IMR-90 (cell line): ENCODE measurements at regions not wholly inside any gene's neighbourhood (a gene's known extent, or its start where the extent isn't known, plus 50 kb on each side); places are given as distances from the start of the nearest gene placed in this dataset.

Experiments used
- ATAC-seq: fragments of 200-7000 bp; cut with Tn5 transposase; 2 replicates; pipeline ENCODE4 v1.9.1; 2020; ENCODE audit warnings: low read depth, mild to moderate bottlenecking, moderate library complexity
- BruUV-seq: library from RNA; stranded (reverse); fragments of 400-500 nt; replicated peaks from 2 replicates; lab custom pipeline; 2021; lab: Mats Ljungman, UMichigan
- CTCF ChIA-PET: fragments of 300-600 bp; formaldehyde crosslinking; extraction: SDS; loops from one replicate; lab custom pipeline; 2021; ENCODE audit warnings: antibody characterized with exemption; lab: Yijun Ruan, JAX
- POLR2A ChIA-PET: fragments of 300-600 bp; sonication (Branson Sonifier 250); formaldehyde crosslinking; loops from one replicate; lab custom pipeline; 2022; ENCODE audit warnings: antibody characterized with exemption; ENCODE audit not compliant: unreplicated experiment; lab: Charles Lee
- DNase-seq: peaks from one replicate; pipeline ENCODE4 v3.0.0; 2013
- H2AFZ ChIP-seq: replicated peaks from 2 replicates; pipeline ENCODE3; 2013; ENCODE audit warnings: low read length, mild to moderate bottlenecking; ENCODE audit not compliant: poor library complexity
- H2AK5ac ChIP-seq: 2 replicates; pipeline ENCODE4 v1.6.1; 2013; ENCODE audit warnings: low read depth, low read length, inconsistent platforms
- H2AK9ac ChIP-seq: replicated peaks from 2 replicates; pipeline ENCODE3; 2013; ENCODE audit warnings: mild to moderate bottlenecking, low read depth, low read length, moderate library complexity; ENCODE audit not compliant: poor library complexity
- H2BK120ac ChIP-seq: 2 replicates; pipeline ENCODE4 v1.6.1; 2013; ENCODE audit warnings: low read depth, low read length, inconsistent platforms
- H2BK15ac ChIP-seq: 3 replicates; pipeline ENCODE4 v1.6.1; 2013; ENCODE audit warnings: low read depth, low read length, inconsistent platforms
- H2BK20ac ChIP-seq: 2 replicates; pipeline ENCODE4 v1.6.1; 2013; ENCODE audit warnings: low read depth, mild to moderate bottlenecking, inconsistent platforms, low read length, moderate library complexity
- H2BK5ac ChIP-seq: 2 replicates; pipeline ENCODE4 v1.6.1; 2013; ENCODE audit warnings: mild to moderate bottlenecking, low read depth, low read length, inconsistent platforms; ENCODE audit not compliant: poor library complexity, severe bottlenecking
- H3K14ac ChIP-seq: replicated peaks from 2 replicates; pipeline ENCODE4 v1.6.1; 2013; ENCODE audit warnings: low read depth, low read length, inconsistent platforms
- H3K18ac ChIP-seq: 2 replicates; pipeline ENCODE4 v1.6.1; 2013; ENCODE audit warnings: low read depth, low read length, control low read depth
- H3K23ac ChIP-seq: 2 replicates; pipeline ENCODE4 v1.6.1; 2013; ENCODE audit warnings: low read depth, low read length, inconsistent platforms
- H3K27ac ChIP-seq: 2 replicates; pipeline ENCODE4 v1.5.1; 2013; ENCODE audit warnings: mild to moderate bottlenecking, control low read depth, low read length; ENCODE audit not compliant: insufficient read depth
- H3K27me3 ChIP-seq: 2 replicates; pipeline ENCODE4 v1.6.1; 2013; ENCODE audit warnings: low read length; ENCODE audit not compliant: control insufficient read depth, insufficient read depth
- H3K36me3 ChIP-seq: 2 replicates; pipeline ENCODE4 v1.6.1; 2013; ENCODE audit warnings: low read length, mixed read lengths; ENCODE audit not compliant: control insufficient read depth, insufficient read depth
- H3K4ac ChIP-seq: 2 replicates; pipeline ENCODE4 v1.6.1; 2013; ENCODE audit warnings: low read depth, low read length, inconsistent platforms
- H3K4me1 ChIP-seq: 2 replicates; pipeline ENCODE4 v1.6.1; 2013; ENCODE audit warnings: low read length, mixed read lengths; ENCODE audit not compliant: control insufficient read depth, insufficient read depth
- H3K4me2 ChIP-seq: 2 replicates; pipeline ENCODE4 v1.6.1; 2013; ENCODE audit warnings: low read depth, mild to moderate bottlenecking, control low read depth, low read length, moderate library complexity
- H3K4me3 ChIP-seq: 2 replicates; pipeline ENCODE4 v1.5.1; 2013; ENCODE audit warnings: low read depth, mild to moderate bottlenecking, control low read depth, low read length, moderate library complexity; ENCODE audit not compliant: insufficient read depth
- H3K56ac ChIP-seq: 2 replicates; pipeline ENCODE4 v1.6.1; 2013; ENCODE audit warnings: low read length, inconsistent platforms; ENCODE audit not compliant: insufficient read depth; ENCODE audit errors: extremely low read depth
- H3K79me1 ChIP-seq, 2 experiments: 2 replicates each; pipeline ENCODE4 v1.6.1; 2013; ENCODE audit warnings: low read length in 2 of 2, inconsistent platforms in 1 of 2, low read depth in 1 of 2
- H3K9ac ChIP-seq: 2 replicates; pipeline ENCODE4 v1.6.1; 2013; ENCODE audit warnings: low read depth, low read length, control low read depth
- H3K9me1 ChIP-seq: 2 replicates; pipeline ENCODE4 v1.6.1; 2013; ENCODE audit warnings: low read length, inconsistent platforms; ENCODE audit not compliant: insufficient read depth
- H3K9me3 ChIP-seq: 2 replicates; pipeline ENCODE4 v1.6.1; 2013; ENCODE audit warnings: low read length; ENCODE audit not compliant: control insufficient read depth, insufficient read depth
- H4K20me1 ChIP-seq: 2 replicates; pipeline ENCODE4 v1.6.1; 2013; ENCODE audit warnings: low read length, inconsistent platforms; ENCODE audit not compliant: insufficient read depth
- H4K5ac ChIP-seq: 2 replicates; pipeline ENCODE4 v1.6.1; 2013; ENCODE audit warnings: mild to moderate bottlenecking, low read depth, low read length, control low read depth
- H4K8ac ChIP-seq, 2 experiments: 2 replicates each; pipeline ENCODE4 v1.6.1; 2013; ENCODE audit warnings: low read depth in 2 of 2, low read length in 2 of 2, control low read depth in 1 of 2, inconsistent platforms in 1 of 2
- H4K91ac ChIP-seq: 2 replicates; pipeline ENCODE4 v1.6.1; 2013; ENCODE audit warnings: low read depth, low read length, inconsistent platforms; ENCODE audit not compliant: insufficient read depth
- BHLHE40 ChIP-seq: fragments of 150-350 bp; IDR thresholded peaks from 2 replicates; pipeline ENCODE4 v1.6.1; 2016; ENCODE audit warnings: mild to moderate bottlenecking, low read depth, low read length
- POLR2A ChIP-seq: IDR thresholded peaks from 2 replicates; pipeline ENCODE4 v1.6.1; 2012; ENCODE audit warnings: mild to moderate bottlenecking, low read depth, low read length
- WGBS, 2 experiments: methylation state at CpG; one replicate each; pipeline versions ENCODE4 v1.1.5 to v1.1.7; 2013; ENCODE audit warnings: missing lambda C conversion rate in 2 of 2; ENCODE audit not compliant: insufficient read length in 1 of 2; ENCODE audit errors: extremely low coverage in 2 of 2; 5-methylcytosine and 5-hydroxymethylcytosine counted together
- dilution Hi-C: fragments of 300-500 bp; cut with HindIII; formaldehyde crosslinking; loops from one replicate; pipeline ENCODE4 v1.14.3; 2018; ENCODE audit warnings: low sequenced_read_pairs; ENCODE audit not compliant: unreplicated experiment
- in situ Hi-C: fragments of 300-500 bp; cut with MboI; formaldehyde crosslinking; loops from 3 replicates; pipeline ENCODE4 v1.14.3; 2019; ENCODE audit warnings: low sequenced_read_pairs, inconsistent platforms, mixed read lengths
- intact Hi-C: fragments of 100-400 bp; cut with micrococcal nuclease; formaldehyde crosslinking; loops from 2 replicates; pipeline ENCODE4 v1.10.0; 2022

DNA sequence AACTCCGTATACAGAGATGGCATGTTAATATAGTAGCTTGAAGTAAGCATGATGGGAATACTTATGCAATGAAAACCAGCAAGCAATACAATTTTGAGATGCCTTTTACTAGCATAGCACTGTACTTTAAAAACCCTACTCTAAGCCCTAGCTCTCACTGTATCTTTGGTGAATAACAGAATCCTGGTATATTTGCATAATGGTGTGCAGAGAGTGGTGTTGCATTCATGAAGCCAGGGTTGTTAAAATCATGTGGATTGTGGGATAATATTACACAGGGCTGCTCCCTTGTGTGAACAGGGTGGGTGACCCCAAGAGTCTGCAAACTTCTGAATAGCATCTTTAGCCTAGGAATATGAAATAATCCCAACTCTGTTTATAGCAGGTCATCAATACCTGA lies 105.2 kb upstream of the BMP2 start:
- Histone ChIP-seq H3K4me1 (no peaks in the 10 kb centered on the region), H3K36me3 (no peaks in the 10 kb centered on the region), H3K9me1 (no peaks in the 10 kb centered on the region), H4K20me1 (no peaks in the 10 kb centered on the region), H3K9me3 (peaks cover 6% of the 10 kb centered on the region), H4K91ac (no peak overlapping the region), H4K5ac (no peak overlapping the region), H3K56ac (no peak overlapping the region), H2AK5ac (no peak overlapping the region), H2AK9ac (no peak overlapping the region), H3K9ac (no peak overlapping the region), H2BK5ac (no peak overlapping the region), H3K18ac (no peak overlapping the region), H3K23ac (no peak overlapping the region), H4K8ac (no peak overlapping the region), H2BK120ac (no peak overlapping the region), H3K4ac (no peak overlapping the region), H3K79me1 (no peaks in the 10 kb centered on the region), H2BK15ac (no peak overlapping the region), H3K4me3 (no peak overlapping the region), H2AFZ (no peak overlapping the region), H3K27ac (no peak overlapping the region), H2BK20ac (no peak overlapping the region), H3K4me2 (no peak overlapping the region), H3K14ac (no peak overlapping the region), H3K27me3 (no peaks in the 10 kb centered on the region)
- ChIA-PET POLR2A (no interaction called here), CTCF (no interaction called here)
- WGBS, 2 experiments, result no CpG with 5 or more reads among the region's 1 CpG
- dilution Hi-C loops, result no loop called here
- ATAC-seq, result no peak
- intact Hi-C loops, result no loop called here
- no peak for DNase-seq
- TF ChIP-seq BHLHE40 (no peak), POLR2A (no peak)
- no TSS peak for BruUV-seq
- in situ Hi-C loops, result no loop called here
